RWPE2 (cell line): ENCODE measurements at regions not wholly inside any gene's neighbourhood (a gene's known extent, or its start where the extent isn't known, plus 50 kb on each side); places are given as distances from the start of the nearest gene placed in this dataset.
"Not testable (repeated sequence)": the region's sequence is repeated elsewhere in the genome, so short reads cannot be mapped to it uniquely, and the experiment has no call there.

Source experiments
- ATAC-seq: fragments of 200-7000 bp; cut with Tn5 transposase; 3 replicates; pipeline ENCODE4 v1.9.1; 2021; ENCODE audit warnings: low read depth
- DNase-seq: peaks from one replicate; pipeline ENCODE4 v3.0.0-alpha.2; 2020; ENCODE audit warnings: low spot score
- H3K27ac ChIP-seq: fragments of 450-650 bp; 2 replicates; pipeline ENCODE4 v1.5.1; 2017; ENCODE audit warnings: mild to moderate bottlenecking; ENCODE audit not compliant: poor library complexity, severe bottlenecking
- H3K27me3 ChIP-seq: fragments of 250-450 bp; sonication (Bioruptor Pico); 2 replicates; pipeline ENCODE4 v1.5.1; 2021; ENCODE audit warnings: mild to moderate bottlenecking, moderate library complexity; ENCODE audit not compliant: insufficient read depth, poor library complexity, severe bottlenecking
- H3K36me3 ChIP-seq: fragments of 250-450 bp; sonication (Bioruptor Pico); 2 replicates; pipeline ENCODE4 v1.5.1; 2020; ENCODE audit warnings: low read depth, mild to moderate bottlenecking, moderate library complexity
- H3K4me1 ChIP-seq: fragments of 250-450 bp; sonication (Bioruptor Pico); 2 replicates; pipeline ENCODE4 v1.5.1; 2021; ENCODE audit warnings: mild to moderate bottlenecking, moderate library complexity; ENCODE audit not compliant: insufficient read depth, poor library complexity, severe bottlenecking
- H3K4me3 ChIP-seq: fragments of 250-450 bp; sonication (Bioruptor Pico); 2 replicates; pipeline ENCODE4 v1.5.1; 2021; ENCODE audit warnings: mild to moderate bottlenecking, moderate library complexity; ENCODE audit not compliant: severe bottlenecking
- H3K9me3 ChIP-seq: fragments of 250-450 bp; sonication (Bioruptor Pico); 2 replicates; pipeline ENCODE4 v1.5.1; 2021; ENCODE audit warnings: mild to moderate bottlenecking, moderate library complexity; ENCODE audit not compliant: severe bottlenecking
- TF ChIP-seq, protein P1 (sequence below): fragments of 450-650 bp; IDR thresholded peaks from one replicate; pipeline ENCODE4 v1.5.1; 2017; ENCODE audit warnings: mild to moderate bottlenecking, moderate library complexity; ENCODE audit not compliant: poor library complexity, severe bottlenecking

DNA sequence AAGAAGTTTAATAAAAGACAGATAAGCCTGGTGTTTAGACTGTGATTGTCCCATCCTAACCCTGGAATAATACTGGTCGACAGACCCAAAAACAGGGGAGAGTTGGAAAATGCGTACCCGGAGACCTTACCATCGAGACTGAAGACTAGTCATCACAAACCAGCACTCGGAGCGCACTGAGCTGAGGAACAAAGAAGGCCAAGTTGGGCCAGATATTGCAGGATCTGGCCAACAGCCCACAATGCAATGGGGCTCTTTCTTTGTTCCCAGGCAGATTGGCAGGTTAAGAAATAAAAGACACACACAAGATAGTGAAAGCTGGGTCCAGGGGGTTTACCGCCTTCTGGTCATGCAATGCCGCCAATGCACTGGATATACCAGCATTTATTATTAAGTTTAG, 188.7 kb upstream of the RAI14 start:
- TF ChIP-seq, protein P1, sequence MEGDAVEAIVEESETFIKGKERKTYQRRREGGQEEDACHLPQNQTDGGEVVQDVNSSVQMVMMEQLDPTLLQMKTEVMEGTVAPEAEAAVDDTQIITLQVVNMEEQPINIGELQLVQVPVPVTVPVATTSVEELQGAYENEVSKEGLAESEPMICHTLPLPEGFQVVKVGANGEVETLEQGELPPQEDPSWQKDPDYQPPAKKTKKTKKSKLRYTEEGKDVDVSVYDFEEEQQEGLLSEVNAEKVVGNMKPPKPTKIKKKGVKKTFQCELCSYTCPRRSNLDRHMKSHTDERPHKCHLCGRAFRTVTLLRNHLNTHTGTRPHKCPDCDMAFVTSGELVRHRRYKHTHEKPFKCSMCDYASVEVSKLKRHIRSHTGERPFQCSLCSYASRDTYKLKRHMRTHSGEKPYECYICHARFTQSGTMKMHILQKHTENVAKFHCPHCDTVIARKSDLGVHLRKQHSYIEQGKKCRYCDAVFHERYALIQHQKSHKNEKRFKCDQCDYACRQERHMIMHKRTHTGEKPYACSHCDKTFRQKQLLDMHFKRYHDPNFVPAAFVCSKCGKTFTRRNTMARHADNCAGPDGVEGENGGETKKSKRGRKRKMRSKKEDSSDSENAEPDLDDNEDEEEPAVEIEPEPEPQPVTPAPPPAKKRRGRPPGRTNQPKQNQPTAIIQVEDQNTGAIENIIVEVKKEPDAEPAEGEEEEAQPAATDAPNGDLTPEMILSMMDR: no peak
- DNase-seq (no peak), ATAC-seq (no peak)
- Histone ChIP-seq H3K36me3 (no peaks in the 10 kb centered on the region), H3K4me1 (no peaks in the 10 kb centered on the region), H3K27ac (no peak overlapping the region), H3K4me3 (no peak overlapping the region), H3K9me3 (no peaks in the 10 kb centered on the region), H3K27me3 (peaks cover 3% of the 10 kb centered on the region)

DNA sequence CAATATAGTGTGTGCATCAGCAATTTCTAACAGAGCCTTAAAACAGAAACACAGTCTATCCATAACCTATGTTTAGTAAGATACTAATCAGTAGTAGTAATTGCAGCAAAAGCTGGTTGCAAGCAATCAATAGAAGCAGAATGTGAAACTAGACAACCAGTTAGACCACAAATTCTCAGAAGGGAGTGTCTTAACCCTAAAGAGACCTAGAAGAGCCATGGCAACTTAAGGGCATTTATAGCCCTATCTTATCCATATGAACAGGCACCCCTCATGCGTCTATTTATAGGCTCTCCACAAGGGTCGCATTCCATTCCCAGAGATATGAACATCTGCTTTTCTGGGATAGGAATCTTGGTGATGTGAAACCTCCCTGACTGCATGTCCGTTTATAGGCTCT, 188.1 kb upstream of the RAI14 start:
- H3K27me3 ChIP-seq, H3K27ac ChIP-seq, DNase-seq, H3K9me3 ChIP-seq, H3K4me3 ChIP-seq, ATAC-seq, H3K36me3 ChIP-seq, H3K4me1 ChIP-seq: not testable (repeated sequence)

DNA sequence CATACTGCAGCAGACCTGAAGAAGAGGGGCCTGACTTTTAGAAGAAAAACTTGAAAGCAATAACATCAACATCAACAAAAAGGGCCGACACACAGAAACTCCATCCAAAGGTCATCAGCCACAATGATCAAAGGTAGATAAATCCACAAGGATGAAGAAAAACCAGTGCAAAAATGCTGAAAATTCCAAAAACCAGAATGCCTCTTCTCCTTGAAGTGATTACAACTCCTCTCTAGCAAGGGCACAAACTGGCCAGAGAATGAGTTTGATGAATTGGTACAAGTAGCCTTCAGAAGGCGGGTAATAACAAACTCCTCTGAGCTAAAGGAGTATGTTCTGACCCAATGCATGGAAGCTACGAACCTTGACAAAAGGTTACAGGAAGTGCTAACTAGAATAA, 186.2 kb upstream of the RAI14 start:
- Histone ChIP-seq H3K27ac (no peak overlapping the region), H3K36me3 (no peaks in the 10 kb centered on the region), H3K4me1 (no peaks in the 10 kb centered on the region), H3K27me3 (peaks cover 3% of the 10 kb centered on the region), H3K4me3 (no peak overlapping the region), H3K9me3 (no peaks in the 10 kb centered on the region)
- DNase-seq: no peak
- TF ChIP-seq, protein P1: no peak
- ATAC-seq: no peak

DNA sequence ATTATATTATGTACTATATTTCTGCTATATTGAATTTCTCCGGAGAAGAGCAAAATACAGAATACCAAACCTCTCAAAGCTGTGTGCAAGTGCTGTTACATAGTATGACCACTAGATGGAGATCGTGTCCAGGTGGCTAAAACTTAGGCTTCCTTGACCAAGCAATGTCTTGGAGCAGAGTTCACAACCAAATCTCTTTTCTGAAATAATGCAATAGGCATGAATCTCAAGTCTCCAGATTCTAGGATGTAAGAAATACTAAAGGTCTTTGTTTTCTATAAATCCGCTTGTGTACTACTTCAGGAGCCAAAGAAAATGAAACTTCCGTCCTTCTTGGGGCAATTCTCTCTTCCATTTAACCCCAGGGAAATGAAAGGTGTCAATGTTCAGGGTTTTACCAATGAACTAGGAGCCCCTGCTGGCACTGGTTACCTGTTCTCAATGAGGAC, 181.5 kb upstream of the RAI14 start:
- H3K27ac ChIP-seq: no peak overlapping the region
- peak; percentile 78 for ATAC-seq
- H3K36me3 ChIP-seq: no peaks in the 10 kb centered on the region
- H3K4me1 ChIP-seq: no peaks in the 10 kb centered on the region
- no peaks in the 10 kb centered on the region for H3K9me3 ChIP-seq
- H3K4me3 ChIP-seq: no peak overlapping the region
- peaks cover 3% of the 10 kb centered on the region for H3K27me3 ChIP-seq
- TF ChIP-seq, protein P1: peak; percentile 99
- no peak for DNase-seq

DNA sequence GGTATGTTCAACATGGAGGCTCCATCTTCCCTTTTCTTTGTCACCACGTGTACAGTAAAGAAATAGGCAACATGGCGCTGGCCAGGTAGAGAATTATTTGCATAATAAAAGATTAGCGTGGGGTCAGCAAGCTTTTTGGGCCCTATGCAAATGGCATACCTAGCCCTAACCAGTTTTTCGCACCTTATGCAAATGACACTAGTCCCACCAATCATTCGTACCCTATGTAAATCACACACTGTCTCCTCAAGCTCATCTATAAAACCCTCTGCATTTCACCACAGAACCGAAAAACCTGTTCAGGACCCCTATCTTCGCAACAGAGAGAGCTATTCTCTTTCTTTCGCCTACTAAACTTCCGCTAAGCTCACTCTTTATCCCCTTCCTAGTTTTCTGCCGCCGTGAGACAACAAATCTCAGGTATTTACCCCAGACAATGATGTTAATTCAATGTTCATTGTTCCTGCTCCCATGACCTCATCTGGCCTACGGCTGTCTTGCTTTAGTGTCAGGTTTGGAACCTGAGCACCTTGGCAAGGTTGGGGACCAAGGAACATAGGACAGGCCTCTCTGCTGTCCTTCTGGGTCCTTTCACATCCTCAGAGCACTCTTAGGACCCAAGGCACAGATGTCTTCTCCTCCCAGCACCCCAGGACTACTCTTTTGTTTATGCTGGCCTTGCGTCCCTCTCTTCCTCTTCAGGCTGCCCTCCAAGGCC, 180.7 kb upstream of the RAI14 start:
- H3K36me3 ChIP-seq: no peaks in the 10 kb centered on the region
- TF ChIP-seq, protein P1: no peak
- H3K4me3 ChIP-seq: no peak overlapping the region
- no peak overlapping the region for H3K27ac ChIP-seq
- no peak for ATAC-seq
- no peaks in the 10 kb centered on the region for H3K9me3 ChIP-seq
- no peaks in the 10 kb centered on the region for H3K4me1 ChIP-seq
- no peak for DNase-seq
- H3K27me3 ChIP-seq: no peaks in the 10 kb centered on the region
